NB4 (cell line): ENCODE measurements at regions not wholly inside any gene's neighbourhood (a gene's known extent, or its start where the extent isn't known, plus 50 kb on each side); places are given as distances from the start of the nearest gene placed in this dataset.

Experiments used
- CTCF ChIP-seq: IDR thresholded peaks from one replicate; pipeline ENCODE4 v1.5.1; 2012; ENCODE audit warnings: low read depth, low read length
- POLR2A ChIP-seq: IDR thresholded peaks from 2 replicates; pipeline ENCODE4 v1.6.1; 2011; ENCODE audit warnings: mild to moderate bottlenecking; ENCODE audit not compliant: insufficient read length; ENCODE audit errors: extremely low read depth

DNA sequence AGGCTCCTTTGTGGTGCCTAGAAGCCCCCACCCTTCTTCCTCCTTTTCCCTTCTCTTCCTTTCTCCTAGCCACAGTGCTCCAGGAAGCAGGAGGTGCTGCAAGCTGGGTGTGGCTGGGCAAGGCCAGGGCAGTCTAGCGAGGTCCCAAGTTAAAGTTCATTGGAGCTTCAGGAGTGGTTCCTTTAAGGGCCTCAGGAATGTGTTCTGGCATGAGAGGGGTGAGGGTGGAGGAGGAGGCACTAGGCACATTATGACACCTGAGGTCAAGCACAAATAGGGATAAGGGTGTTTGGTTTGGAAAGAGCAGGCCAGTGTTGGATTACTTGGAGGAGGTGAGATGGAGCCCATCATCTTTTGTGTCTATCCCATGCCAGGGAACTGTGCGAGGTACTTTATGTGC, 258.7 kb downstream of the TLE3 start:
- TF ChIP-seq POLR2A (no peak), CTCF (no peak)
